ENCODE measurements at regions not wholly inside any gene's neighbourhood (a gene's known extent, or its start where the extent isn't known, plus 50 kb on each side); places are given as distances from the start of the nearest gene placed in this dataset.
"Not testable (repeated sequence)": the region's sequence is repeated elsewhere in the genome, so short reads cannot be mapped to it uniquely, and the experiment has no call there.

- not testable (repeated sequence) for H3K79me2 ChIP-seq (ENCODE audit: control insufficient read depth, insufficient read depth, low read length, unreplicated experiment); H3K36me3 ChIP-seq (ENCODE audit: insufficient read depth, low read length); H3K4me3 ChIP-seq (ENCODE audit: low read depth, low read length); H3K27ac ChIP-seq (ENCODE audit: low read depth, low read length); H3K27me3 ChIP-seq (ENCODE audit: insufficient read depth, low read length); H2AFZ ChIP-seq (ENCODE audit: low read length, unreplicated experiment)
- peaks cover 21% of the 10 kb centered on the region for H3K4me1 ChIP-seq (ENCODE audit: control insufficient read depth, insufficient read depth, low read length, unreplicated experiment)
These were observed 153.7 kb downstream of the TFAP2C start for GRCh38 chr20:56782814-56783213.

- Histone ChIP-seq H3K79me2 (ENCODE audit: control insufficient read depth, insufficient read depth, low read length, unreplicated experiment) (no peaks in the 10 kb centered on the region), H2AFZ (ENCODE audit: low read length, unreplicated experiment) (no peak overlapping the region), H3K36me3 (ENCODE audit: insufficient read depth, low read length) (no peaks in the 10 kb centered on the region), H3K27ac (ENCODE audit: low read depth, low read length) (no peak overlapping the region), H3K27me3 (ENCODE audit: insufficient read depth, low read length) (no peaks in the 10 kb centered on the region), H3K4me1 (ENCODE audit: control insufficient read depth, insufficient read depth, low read length, unreplicated experiment) (peaks cover 26% of the 10 kb centered on the region), H3K4me3 (ENCODE audit: low read depth, low read length) (no peak overlapping the region)
These were observed 154.7 kb downstream of the TFAP2C start for GRCh38 chr20:56783826-56784225.

- peaks cover 17% of the 10 kb centered on the region for H3K4me1 ChIP-seq (ENCODE audit: control insufficient read depth, insufficient read depth, low read length, unreplicated experiment)
- no peak overlapping the region for H3K27ac ChIP-seq (ENCODE audit: low read depth, low read length)
These were observed 157.4 kb downstream of the TFAP2C start for GRCh38 chr20:56786503-56786902.

GRCh38 chr20:56788041-56788670, 159.1 kb downstream of the TFAP2C start:
- Histone ChIP-seq H3K4me1 (ENCODE audit: control insufficient read depth, insufficient read depth, low read length, unreplicated experiment) (peaks cover 13% of the 10 kb centered on the region), H3K27ac (ENCODE audit: low read depth, low read length) (peak overlapping the region; percentile 97), H3K36me3 (ENCODE audit: insufficient read depth, low read length) (no peaks in the 10 kb centered on the region), H3K27me3 (ENCODE audit: insufficient read depth, low read length) (no peaks in the 10 kb centered on the region), H3K4me3 (ENCODE audit: low read depth, low read length) (peak overlapping the region; percentile 2; the same call in 1 of the 2 replicates), H3K79me2 (ENCODE audit: control insufficient read depth, insufficient read depth, low read length, unreplicated experiment) (no peaks in the 10 kb centered on the region), H2AFZ (ENCODE audit: low read length, unreplicated experiment) (no peak overlapping the region)

More at GRCh38 chr20:56786503-56786902, 157.4 kb downstream of the TFAP2C start:
- no peaks in the 10 kb centered on the region for H3K27me3 ChIP-seq (ENCODE audit: insufficient read depth, low read length)
- H3K36me3 ChIP-seq (ENCODE audit: insufficient read depth, low read length) = no peaks in the 10 kb centered on the region
- H2AFZ ChIP-seq (ENCODE audit: low read length, unreplicated experiment) = no peak overlapping the region
- no peak overlapping the region for H3K4me3 ChIP-seq (ENCODE audit: low read depth, low read length)
- H3K79me2 ChIP-seq (ENCODE audit: control insufficient read depth, insufficient read depth, low read length, unreplicated experiment) = no peaks in the 10 kb centered on the region

DNA sequence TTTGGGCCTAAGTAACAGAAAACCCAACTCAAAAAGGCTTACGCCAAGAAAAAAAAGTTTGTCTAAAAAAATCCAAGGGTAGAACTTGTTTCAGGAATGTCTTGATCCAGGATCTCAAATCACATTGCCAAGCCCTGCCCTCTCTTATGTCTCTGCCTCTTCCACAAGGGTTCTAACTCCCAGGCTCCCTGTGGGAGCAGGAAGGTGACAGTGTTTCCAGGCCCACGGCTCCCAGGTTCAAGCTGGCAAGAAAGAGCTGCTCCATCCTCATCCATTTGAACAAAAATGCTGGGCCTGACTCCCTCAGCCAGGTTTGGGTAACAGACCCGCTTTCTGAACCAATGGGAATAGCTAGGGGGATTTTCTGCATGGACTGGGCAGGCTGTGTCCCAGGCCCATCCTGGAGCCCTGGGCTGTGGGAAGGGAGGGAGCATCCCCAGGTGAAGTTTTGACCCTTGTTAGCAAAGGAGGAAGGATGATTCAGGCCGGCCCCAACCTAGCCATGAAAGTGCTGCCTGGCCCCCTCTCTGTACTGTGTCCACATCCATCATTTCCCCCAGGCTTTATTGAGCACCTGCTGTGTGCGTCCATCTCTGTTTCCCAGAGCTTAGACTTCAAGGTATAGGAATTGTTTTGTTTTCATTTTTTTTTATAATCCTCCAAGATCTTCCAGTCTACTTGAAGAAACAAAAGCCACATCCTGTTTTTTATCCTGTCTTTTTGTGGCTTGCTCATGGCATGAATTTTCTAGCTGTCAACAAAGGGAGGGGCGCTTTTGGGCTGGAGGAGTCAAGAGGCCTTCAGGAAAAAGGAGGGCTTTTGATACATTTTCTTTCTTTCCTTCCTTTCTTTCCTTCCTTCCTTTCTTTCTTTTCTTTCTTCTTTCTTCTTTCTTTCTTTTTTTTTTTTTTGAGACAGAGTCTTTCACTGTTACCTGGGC, 159.8 kb downstream of the TFAP2C start:
- Histone ChIP-seq H3K4me3 (ENCODE audit: low read depth, low read length) (no peak overlapping the region), H2AFZ (ENCODE audit: low read length, unreplicated experiment) (no peak overlapping the region), H3K4me1 (ENCODE audit: control insufficient read depth, insufficient read depth, low read length, unreplicated experiment) (peaks cover 13% of the 10 kb centered on the region), H3K27ac (ENCODE audit: low read depth, low read length) (peak overlapping the region; percentile 97), H3K79me2 (ENCODE audit: control insufficient read depth, insufficient read depth, low read length, unreplicated experiment) (no peaks in the 10 kb centered on the region), H3K27me3 (ENCODE audit: insufficient read depth, low read length) (no peaks in the 10 kb centered on the region), H3K36me3 (ENCODE audit: insufficient read depth, low read length) (no peaks in the 10 kb centered on the region)

GRCh38 chr20:56793916-56794315, 164.8 kb downstream of the TFAP2C start:
- Histone ChIP-seq H3K27ac (ENCODE audit: low read depth, low read length) (no peak overlapping the region), H3K4me3 (ENCODE audit: low read depth, low read length) (no peak overlapping the region), H3K27me3 (ENCODE audit: insufficient read depth, low read length) (no peaks in the 10 kb centered on the region), H2AFZ (ENCODE audit: low read length, unreplicated experiment) (no peak overlapping the region), H3K79me2 (ENCODE audit: control insufficient read depth, insufficient read depth, low read length, unreplicated experiment) (no peaks in the 10 kb centered on the region), H3K4me1 (ENCODE audit: control insufficient read depth, insufficient read depth, low read length, unreplicated experiment) (peaks cover 4% of the 10 kb centered on the region), H3K36me3 (ENCODE audit: insufficient read depth, low read length) (no peaks in the 10 kb centered on the region)

DNA sequence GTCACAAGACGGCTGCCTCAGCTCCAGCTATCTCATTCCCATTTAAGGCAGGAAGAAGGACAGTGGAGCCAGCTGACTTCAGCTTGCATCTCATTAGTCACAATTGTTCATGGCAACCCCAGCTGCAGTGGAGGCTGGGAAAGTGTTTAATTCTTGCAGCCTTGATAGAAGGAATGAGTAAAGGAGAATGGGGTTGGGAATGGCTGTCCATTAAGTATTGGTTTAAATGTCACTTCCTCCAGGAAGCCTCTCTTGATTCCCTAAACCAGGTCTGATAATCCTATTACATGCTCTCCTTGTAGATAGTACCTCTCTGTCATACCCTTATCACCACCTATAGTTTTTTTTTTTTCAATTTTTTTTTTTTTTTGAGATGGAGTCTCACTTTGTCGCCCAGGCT, 166.4 kb downstream of the TFAP2C start:
- H3K79me2 ChIP-seq (ENCODE audit: control insufficient read depth, insufficient read depth, low read length, unreplicated experiment) = no peaks in the 10 kb centered on the region
- H3K27ac ChIP-seq (ENCODE audit: low read depth, low read length) = no peak overlapping the region

GRCh38 chr20:56796345-56796744, 167.2 kb downstream of the TFAP2C start:
- H3K27ac ChIP-seq (ENCODE audit: low read depth, low read length) = no peak overlapping the region
- no peaks in the 10 kb centered on the region for H3K36me3 ChIP-seq (ENCODE audit: insufficient read depth, low read length)
- H2AFZ ChIP-seq (ENCODE audit: low read length, unreplicated experiment) = no peak overlapping the region
- no peaks in the 10 kb centered on the region for H3K79me2 ChIP-seq (ENCODE audit: control insufficient read depth, insufficient read depth, low read length, unreplicated experiment)
- no peaks in the 10 kb centered on the region for H3K27me3 ChIP-seq (ENCODE audit: insufficient read depth, low read length)
- no peak overlapping the region for H3K4me3 ChIP-seq (ENCODE audit: low read depth, low read length)
- H3K4me1 ChIP-seq (ENCODE audit: control insufficient read depth, insufficient read depth, low read length, unreplicated experiment) = no peaks in the 10 kb centered on the region

More for the DNA sequence above, 166.4 kb downstream of the TFAP2C start:
- H3K36me3 ChIP-seq (ENCODE audit: insufficient read depth, low read length) = no peaks in the 10 kb centered on the region
- no peak overlapping the region for H2AFZ ChIP-seq (ENCODE audit: low read length, unreplicated experiment)
- H3K4me3 ChIP-seq (ENCODE audit: low read depth, low read length) = no peak overlapping the region
- no peaks in the 10 kb centered on the region for H3K4me1 ChIP-seq (ENCODE audit: control insufficient read depth, insufficient read depth, low read length, unreplicated experiment)
- no peaks in the 10 kb centered on the region for H3K27me3 ChIP-seq (ENCODE audit: insufficient read depth, low read length)

DNA sequence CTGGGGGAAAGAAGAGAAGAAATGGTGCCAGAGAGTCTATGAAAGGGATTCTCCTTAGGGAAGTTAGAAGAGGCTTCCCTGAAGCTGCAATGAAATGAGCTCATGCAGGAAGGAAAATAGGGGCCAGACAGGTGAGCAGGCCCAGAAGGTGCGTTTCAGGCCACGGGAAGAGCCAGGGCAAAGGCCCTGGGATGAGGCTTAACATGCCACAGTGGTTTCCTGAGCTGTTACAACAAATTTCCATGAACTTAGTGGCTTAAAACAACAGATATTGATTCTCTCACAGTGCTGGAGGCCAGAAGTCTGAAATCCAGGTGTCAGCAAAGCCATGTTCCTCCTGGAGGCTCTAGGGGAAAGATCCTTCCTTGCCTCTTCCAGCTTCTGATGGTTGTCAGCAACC, 167.9 kb downstream of the TFAP2C start:
- no peak overlapping the region for H3K4me3 ChIP-seq (ENCODE audit: low read depth, low read length)
- no peak overlapping the region for H3K27ac ChIP-seq (ENCODE audit: low read depth, low read length)
- H2AFZ ChIP-seq (ENCODE audit: low read length, unreplicated experiment) = no peak overlapping the region
- H3K36me3 ChIP-seq (ENCODE audit: insufficient read depth, low read length) = no peaks in the 10 kb centered on the region
- no peaks in the 10 kb centered on the region for H3K27me3 ChIP-seq (ENCODE audit: insufficient read depth, low read length)
- peaks cover under 1% of the 10 kb centered on the region for H3K4me1 ChIP-seq (ENCODE audit: control insufficient read depth, insufficient read depth, low read length, unreplicated experiment)
- no peaks in the 10 kb centered on the region for H3K79me2 ChIP-seq (ENCODE audit: control insufficient read depth, insufficient read depth, low read length, unreplicated experiment)

DNA sequence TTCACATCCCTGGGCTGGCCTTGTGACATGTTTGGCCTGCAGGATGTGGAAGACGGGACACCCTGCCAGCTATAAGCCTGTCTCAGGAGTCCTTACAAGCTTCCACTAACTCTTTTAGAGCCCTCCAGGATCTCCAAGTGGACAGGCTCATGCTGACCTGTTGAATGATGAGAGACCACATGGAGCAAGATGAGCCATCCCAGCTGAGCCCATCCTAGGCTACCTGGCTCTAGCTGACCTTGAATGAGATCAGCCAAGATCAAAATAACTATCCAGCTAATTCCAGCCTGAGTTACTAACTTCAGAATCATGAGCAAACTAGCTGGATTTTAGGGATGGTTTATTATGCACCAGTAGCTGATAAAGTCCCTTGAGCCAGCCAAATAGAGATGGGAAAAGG, 169.5 kb downstream of the TFAP2C start:
- Histone ChIP-seq H2AFZ (ENCODE audit: low read length, unreplicated experiment) (no peak overlapping the region), H3K27ac (ENCODE audit: low read depth, low read length) (no peak overlapping the region), H3K27me3 (ENCODE audit: insufficient read depth, low read length) (no peaks in the 10 kb centered on the region), H3K4me1 (ENCODE audit: control insufficient read depth, insufficient read depth, low read length, unreplicated experiment) (peaks cover 7% of the 10 kb centered on the region), H3K36me3 (ENCODE audit: insufficient read depth, low read length) (no peaks in the 10 kb centered on the region), H3K79me2 (ENCODE audit: control insufficient read depth, insufficient read depth, low read length, unreplicated experiment) (no peaks in the 10 kb centered on the region), H3K4me3 (ENCODE audit: low read depth, low read length) (no peak overlapping the region)

DNA sequence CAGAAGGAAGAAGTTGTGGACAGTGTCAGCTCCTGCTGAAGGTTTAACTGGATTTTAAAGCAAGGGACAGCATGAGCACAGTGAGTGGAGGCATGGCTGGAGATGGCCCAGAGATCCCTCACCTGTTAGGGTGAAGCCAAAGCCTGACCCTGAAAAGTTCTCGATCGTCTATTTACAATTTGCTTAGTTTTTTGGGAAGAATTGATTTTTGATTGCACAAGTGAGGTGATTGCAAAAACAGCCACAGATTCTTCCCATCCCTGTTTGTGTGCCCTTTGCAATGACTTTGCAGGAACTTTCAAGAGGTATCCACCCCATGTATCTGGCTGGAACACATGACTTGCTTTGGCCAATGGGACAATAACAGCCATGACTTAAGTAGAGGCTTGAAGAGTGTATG, 170.1 kb downstream of the TFAP2C start:
- Histone ChIP-seq H2AFZ (ENCODE audit: low read length, unreplicated experiment) (no peak overlapping the region), H3K27ac (ENCODE audit: low read depth, low read length) (no peak overlapping the region), H3K4me1 (ENCODE audit: control insufficient read depth, insufficient read depth, low read length, unreplicated experiment) (peaks cover 7% of the 10 kb centered on the region), H3K27me3 (ENCODE audit: insufficient read depth, low read length) (no peaks in the 10 kb centered on the region), H3K79me2 (ENCODE audit: control insufficient read depth, insufficient read depth, low read length, unreplicated experiment) (no peaks in the 10 kb centered on the region), H3K36me3 (ENCODE audit: insufficient read depth, low read length) (no peaks in the 10 kb centered on the region), H3K4me3 (ENCODE audit: low read depth, low read length) (no peak overlapping the region)

Data from ACC112 (cell line).